Psoas muscle (tissue), 7 donors: ENCODE measurements at regions not wholly inside any gene's neighbourhood (a gene's known extent, or its start where the extent isn't known, plus 50 kb on each side); places are given as distances from the start of the nearest gene placed in this dataset.

Source experiments
- ATAC-seq, 4 donors: fragments of 200-7000 bp; cut with Tn5 transposase; one replicate each; pipeline ENCODE4 v1.9.1; 2020; ENCODE audit warnings: moderate library complexity in 3 of 4, mild to moderate bottlenecking in 2 of 4
- DNase-seq, 2 donors: peaks; one replicate each; pipeline ENCODE4 v3.0.0-alpha.2; 2020
- H3K27ac ChIP-seq: fragments of 200-600 bp; one replicate; pipeline ENCODE4 v1.8.0; 2022
- H3K27me3 ChIP-seq, 3 donors: fragments of 200-600 bp in 1 of 3; one replicate each; pipeline versions ENCODE4 v1.6.1 to v1.8.0; 2013 to 2022; ENCODE audit warnings: low read length in 2 of 3, mild to moderate bottlenecking in 2 of 3, moderate library complexity in 1 of 3; ENCODE audit not compliant: insufficient read depth in 3 of 3
- H3K36me3 ChIP-seq, 2 donors: fragments of 200-600 bp in 1 of 2; one replicate each; pipeline versions ENCODE4 v1.6.1 to v1.8.0; 2013 to 2022; ENCODE audit warnings: low read depth in 1 of 2, mild to moderate bottlenecking in 1 of 2, moderate library complexity in 1 of 2; ENCODE audit not compliant: insufficient read depth in 1 of 2
- H3K4me1 ChIP-seq: fragments of 200-600 bp; one replicate; pipeline ENCODE4 v1.8.0; 2022
- H3K4me3 ChIP-seq: fragments of 200-600 bp; one replicate; pipeline ENCODE4 v1.8.0; 2022; ENCODE audit warnings: mild to moderate bottlenecking
- H3K9me3 ChIP-seq: fragments of 200-600 bp; one replicate; pipeline ENCODE4 v1.8.0; 2022
- WGBS, 3 donors: extraction: QIAGEN DNeasy Blood & Tissue Kit; methylation state at CpG; one replicate each; pipeline versions ENCODE4 v1.1.6 to v1.1.7; 2013; 5-methylcytosine and 5-hydroxymethylcytosine counted together
- intact Hi-C, 2 donors: fragments of 100-400 bp; cut with DNase I; formaldehyde crosslinking; loops; one replicate each; pipeline versions ENCODE4 v1.11.0 to v1.14.2; 2022
- TF ChIP-seq, protein P1 (sequence below): fragments of 200-600 bp; IDR thresholded peaks from one replicate; pipeline ENCODE4 v1.8.0; 2022; ENCODE audit warnings: antibody characterized with exemption
- donor health status: healthy with polysubstance abuse.
- donor health status: DM: no; HTN: no; CAD: no; lungs with moderate emphysema.
- donor health status: Bipolar disorder and iron deficiency.
- donor health status: healthy.
- donor health status: DM: yes; HTN: yes; CAD: no.
- donor health status: DM: no; HTN: no; CAD: no.
- donor health status: DM: yes; HTN: yes; CAD: no.

GRCh38 chr6:132084811-132085509 is 133.8 kb upstream of the CCN2 start:
- no peaks in the 10 kb centered on the region for H3K36me3 ChIP-seq
- ATAC-seq (no peak), DNase-seq (no peak)
- intact Hi-C loops, result loop anchor here in 1 of 2 donors (10.0 kb wide), 1 partner anchor 130 kb away; no protein-coding TSS in a partner anchor
- peak overlapping the region; percentile 32 for H3K27ac ChIP-seq
- no peaks in the 10 kb centered on the region for H3K9me3 ChIP-seq
- no peak overlapping the region for H3K4me3 ChIP-seq
- no peaks in the 10 kb centered on the region for H3K27me3 ChIP-seq
- TF ChIP-seq, protein P1, sequence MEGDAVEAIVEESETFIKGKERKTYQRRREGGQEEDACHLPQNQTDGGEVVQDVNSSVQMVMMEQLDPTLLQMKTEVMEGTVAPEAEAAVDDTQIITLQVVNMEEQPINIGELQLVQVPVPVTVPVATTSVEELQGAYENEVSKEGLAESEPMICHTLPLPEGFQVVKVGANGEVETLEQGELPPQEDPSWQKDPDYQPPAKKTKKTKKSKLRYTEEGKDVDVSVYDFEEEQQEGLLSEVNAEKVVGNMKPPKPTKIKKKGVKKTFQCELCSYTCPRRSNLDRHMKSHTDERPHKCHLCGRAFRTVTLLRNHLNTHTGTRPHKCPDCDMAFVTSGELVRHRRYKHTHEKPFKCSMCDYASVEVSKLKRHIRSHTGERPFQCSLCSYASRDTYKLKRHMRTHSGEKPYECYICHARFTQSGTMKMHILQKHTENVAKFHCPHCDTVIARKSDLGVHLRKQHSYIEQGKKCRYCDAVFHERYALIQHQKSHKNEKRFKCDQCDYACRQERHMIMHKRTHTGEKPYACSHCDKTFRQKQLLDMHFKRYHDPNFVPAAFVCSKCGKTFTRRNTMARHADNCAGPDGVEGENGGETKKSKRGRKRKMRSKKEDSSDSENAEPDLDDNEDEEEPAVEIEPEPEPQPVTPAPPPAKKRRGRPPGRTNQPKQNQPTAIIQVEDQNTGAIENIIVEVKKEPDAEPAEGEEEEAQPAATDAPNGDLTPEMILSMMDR, result no peak
- no peaks in the 10 kb centered on the region for H3K4me1 ChIP-seq
- WGBS, 3 donors, result 81 to 91% (median 84%) methylated on average over 3 of the region's 3 CpGs

- Histone ChIP-seq H3K9me3 (no peaks in the 10 kb centered on the region), H3K4me3 (no peak overlapping the region), H3K27ac (no peak overlapping the region), H3K4me1 (no peaks in the 10 kb centered on the region), H3K36me3 (no peaks in the 10 kb centered on the region), H3K27me3 (no peaks in the 10 kb centered on the region)
- intact Hi-C loops, result loop anchor here in 1 of 2 donors (10.0 kb wide), 1 partner anchor 132 kb away; no protein-coding TSS in a partner anchor
- TF ChIP-seq, protein P1, result no peak
- ATAC-seq (no peak), DNase-seq (no peak)
- WGBS, 3 donors, result 83 to 90% (median 85%) methylated on average over 2 of the region's 2 CpGs
These were observed 131.2 kb upstream of the CCN2 start for GRCh38 chr6:132082421-132082820.

- Histone ChIP-seq H3K4me1 (no peaks in the 10 kb centered on the region), H3K9me3 (no peaks in the 10 kb centered on the region), H3K27me3 (no peaks in the 10 kb centered on the region), H3K27ac (no peak overlapping the region), H3K4me3 (no peak overlapping the region), H3K36me3 (no peaks in the 10 kb centered on the region)
- DNase-seq (no peak), ATAC-seq (no peak)
- WGBS, 3 donors, result 76 to 82% (median 81%) methylated on average over 1 of the region's 1 CpG
- intact Hi-C loops, result loop anchor here in 1 of 2 donors (10.0 kb wide), 1 partner anchor 133 kb away; no protein-coding TSS in a partner anchor
- TF ChIP-seq, protein P1, result no peak
These were observed 130.2 kb upstream of the CCN2 start for GRCh38 chr6:132081338-132081737.

GRCh38 chr6:132079286-132079685 is 128.1 kb upstream of the CCN2 start:
- Histone ChIP-seq H3K9me3 (no peaks in the 10 kb centered on the region), H3K27ac (no peak overlapping the region), H3K4me3 (no peak overlapping the region), H3K36me3 (no peaks in the 10 kb centered on the region), H3K4me1 (no peaks in the 10 kb centered on the region), H3K27me3 (no peaks in the 10 kb centered on the region)
- 96 to 99% (median 98%) methylated on average over 5 of the region's 5 CpGs for WGBS, 3 donors
- intact Hi-C loops, result no loop called here
- ATAC-seq (no peak), DNase-seq (no peak)
- TF ChIP-seq, protein P1, result no peak

DNA sequence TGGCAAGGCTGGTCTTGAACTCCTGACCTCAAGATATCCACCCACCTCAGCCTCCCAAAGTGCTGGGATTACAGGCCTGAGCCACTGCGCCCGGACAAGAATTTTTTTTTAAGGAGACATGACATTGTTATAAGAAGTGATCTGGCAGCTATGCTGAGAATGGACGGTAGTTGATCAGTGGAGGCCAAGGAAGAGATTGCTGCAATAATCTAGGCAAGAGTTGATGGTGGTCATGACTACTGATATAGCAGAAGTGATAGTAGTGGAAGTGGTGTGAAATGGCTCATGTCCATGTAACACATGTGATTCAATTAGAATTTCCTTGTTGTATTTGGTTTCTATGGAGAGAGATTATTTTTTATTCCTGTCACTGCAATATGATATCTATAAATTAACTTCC is 125.3 kb upstream of the CCN2 start:
- Histone ChIP-seq H3K9me3 (no peaks in the 10 kb centered on the region), H3K36me3 (no peaks in the 10 kb centered on the region), H3K27ac (no peak overlapping the region), H3K4me1 (no peaks in the 10 kb centered on the region), H3K4me3 (no peak overlapping the region), H3K27me3 (no peaks in the 10 kb centered on the region)
- DNase-seq, result no peak
- WGBS, 3 donors, result 68 to 93% (median 92%) methylated on average over 3 of the region's 3 CpGs
- intact Hi-C loops, result no loop called here
- no peak for ATAC-seq
- TF ChIP-seq, protein P1, result no peak
